GM10266 (cell line): ENCODE measurements at regions not wholly inside any gene's neighbourhood (a gene's known extent, or its start where the extent isn't known, plus 50 kb on each side); places are given as distances from the start of the nearest gene placed in this dataset.

ENCODE experiments used
- DNase-seq: peaks from one replicate; pipeline ENCODE4 v3.0.0; 2012; ENCODE audit errors: extremely low spot score
- CTCF ChIP-seq: IDR thresholded peaks from 2 replicates; pipeline ENCODE4 v1.5.1; 2012; ENCODE audit warnings: mild to moderate bottlenecking, low read depth; ENCODE audit not compliant: control insufficient read depth, insufficient read depth; ENCODE audit errors: missing control alignments

- no peak for TF ChIP-seq CTCF
Measured at GRCh38 chr19:28345811-28346210, 867.1 kb downstream of the UQCRFS1 start.

GRCh38 chr19:28341810-28342350 lies 871.1 kb downstream of the UQCRFS1 start:
- TF ChIP-seq CTCF = no peak
- no peak for DNase-seq

More at GRCh38 chr19:28345811-28346210, 867.1 kb downstream of the UQCRFS1 start:
- no peak for DNase-seq

GRCh38 chr19:28334419-28334818 lies 878.5 kb downstream of the UQCRFS1 start:
- no peak for DNase-seq
- TF ChIP-seq CTCF = no peak

GRCh38 chr19:28333909-28334308 lies 879.0 kb downstream of the UQCRFS1 start:
- no peak for DNase-seq
- no peak for TF ChIP-seq CTCF

GRCh38 chr19:28332886-28333285 lies 880.1 kb downstream of the UQCRFS1 start:
- no peak for TF ChIP-seq CTCF
- DNase-seq = no peak

GRCh38 chr19:28332351-28332750 lies 880.6 kb downstream of the UQCRFS1 start:
- no peak for TF ChIP-seq CTCF
- no peak for DNase-seq

- no peak for TF ChIP-seq CTCF
- no peak for DNase-seq
Measured at GRCh38 chr19:28331596-28331995, 881.4 kb downstream of the UQCRFS1 start.
